ENCODE measurements at regions not wholly inside any gene's neighbourhood (a gene's known extent, or its start where the extent isn't known, plus 50 kb on each side); places are given as distances from the start of the nearest gene placed in this dataset.
"Not testable (repeated sequence)": the region's sequence is repeated elsewhere in the genome, so short reads cannot be mapped to it uniquely, and the experiment has no call there.

DNA sequence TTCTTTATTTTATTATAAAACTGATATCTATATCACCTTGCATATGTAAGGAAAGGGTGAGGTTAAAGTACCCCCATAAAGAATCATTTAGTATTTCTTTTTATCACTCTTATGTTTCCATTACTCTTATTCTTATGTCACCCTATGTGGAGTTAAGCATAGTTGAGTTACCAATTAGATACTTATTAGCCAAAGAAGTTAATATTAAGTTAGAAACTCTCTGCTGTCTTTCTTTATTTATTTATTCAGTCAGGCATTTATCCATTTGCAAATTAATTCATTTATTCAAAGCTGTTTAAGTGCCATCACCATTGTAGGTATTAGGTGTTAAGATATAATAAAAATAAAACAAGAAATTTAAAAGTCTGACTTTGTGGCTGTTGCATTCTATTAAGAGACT, 1279.1 kb upstream of the CITED2 start:
- no peak for DNase-seq (ENCODE audit: low read depth)
- TF ChIP-seq, protein P1, sequence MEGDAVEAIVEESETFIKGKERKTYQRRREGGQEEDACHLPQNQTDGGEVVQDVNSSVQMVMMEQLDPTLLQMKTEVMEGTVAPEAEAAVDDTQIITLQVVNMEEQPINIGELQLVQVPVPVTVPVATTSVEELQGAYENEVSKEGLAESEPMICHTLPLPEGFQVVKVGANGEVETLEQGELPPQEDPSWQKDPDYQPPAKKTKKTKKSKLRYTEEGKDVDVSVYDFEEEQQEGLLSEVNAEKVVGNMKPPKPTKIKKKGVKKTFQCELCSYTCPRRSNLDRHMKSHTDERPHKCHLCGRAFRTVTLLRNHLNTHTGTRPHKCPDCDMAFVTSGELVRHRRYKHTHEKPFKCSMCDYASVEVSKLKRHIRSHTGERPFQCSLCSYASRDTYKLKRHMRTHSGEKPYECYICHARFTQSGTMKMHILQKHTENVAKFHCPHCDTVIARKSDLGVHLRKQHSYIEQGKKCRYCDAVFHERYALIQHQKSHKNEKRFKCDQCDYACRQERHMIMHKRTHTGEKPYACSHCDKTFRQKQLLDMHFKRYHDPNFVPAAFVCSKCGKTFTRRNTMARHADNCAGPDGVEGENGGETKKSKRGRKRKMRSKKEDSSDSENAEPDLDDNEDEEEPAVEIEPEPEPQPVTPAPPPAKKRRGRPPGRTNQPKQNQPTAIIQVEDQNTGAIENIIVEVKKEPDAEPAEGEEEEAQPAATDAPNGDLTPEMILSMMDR (conservative IDR thresholded peaks at IDR 0.05; ENCODE audit: low read depth, low read length), result no peak
- no peak overlapping the region for H3K4me3 ChIP-seq (ENCODE audit: low read length)

DNA sequence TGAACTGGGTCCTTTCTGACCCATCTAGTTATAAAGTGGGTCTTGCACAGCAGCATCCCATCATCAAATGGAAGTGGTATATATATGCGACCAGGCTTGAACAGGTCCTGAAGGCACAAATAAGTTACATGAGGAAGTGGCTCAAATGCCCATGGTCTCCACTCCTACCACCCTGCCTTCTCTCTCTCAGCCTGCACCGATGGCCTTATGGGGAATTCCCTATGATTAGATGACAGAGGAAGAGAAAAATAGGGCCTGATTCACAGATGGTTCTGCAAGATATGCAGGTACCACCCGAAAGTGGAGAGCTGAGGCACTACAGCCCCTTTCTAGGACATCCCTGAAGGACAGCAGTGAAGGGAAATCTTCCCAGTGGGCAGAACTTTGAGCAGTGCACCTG, 1275.1 kb upstream of the CITED2 start:
- not testable (repeated sequence) for DNase-seq (ENCODE audit: low read depth); H3K4me3 ChIP-seq (ENCODE audit: low read length)

DNA sequence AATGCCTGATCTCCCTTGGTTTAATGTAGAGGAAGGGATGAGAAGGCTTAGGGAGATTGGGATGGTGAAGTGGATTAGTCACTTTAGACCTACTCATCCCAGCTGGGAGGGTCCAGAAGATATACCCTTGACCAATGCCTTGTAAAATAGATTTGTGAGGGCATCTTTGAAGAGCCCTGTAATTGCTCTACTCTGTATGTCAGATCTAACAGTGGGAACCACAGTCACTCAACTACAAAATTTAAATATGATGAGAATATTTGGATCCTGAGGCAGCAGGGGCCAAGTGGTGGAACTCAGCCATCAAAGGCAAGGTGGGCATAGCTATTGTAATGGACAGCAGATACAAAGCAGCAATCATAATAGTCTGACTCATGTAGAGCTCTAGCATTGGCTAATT, 1272.9 kb upstream of the CITED2 start:
- DNase-seq (ENCODE audit: low read depth); H3K4me3 ChIP-seq (ENCODE audit: low read length): not testable (repeated sequence)

DNA sequence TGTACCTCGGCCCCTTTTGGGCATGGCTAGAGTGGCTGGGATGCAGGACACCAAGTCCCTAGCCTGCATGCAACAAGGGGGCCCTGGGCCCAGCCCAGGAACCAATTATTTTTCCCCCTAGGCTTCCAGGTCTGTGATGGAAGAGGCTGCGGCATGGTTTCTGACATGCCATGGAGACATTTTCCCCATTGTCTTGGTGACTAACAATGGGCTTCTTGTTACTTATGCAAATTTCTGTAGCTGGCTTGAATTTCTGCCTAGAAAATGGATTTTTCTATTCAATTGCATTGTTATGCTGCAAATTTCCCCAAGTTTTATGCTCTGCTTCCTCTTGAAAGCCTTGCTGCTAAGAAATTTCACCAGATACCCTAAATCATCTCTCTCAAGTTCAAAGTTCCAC, 1269.6 kb upstream of the CITED2 start:
- DNase-seq (ENCODE audit: low read depth), result no peak
- no peak overlapping the region for H3K4me3 ChIP-seq (ENCODE audit: low read length)
- TF ChIP-seq, protein P1 (conservative IDR thresholded peaks at IDR 0.05; ENCODE audit: low read depth, low read length), result no peak

DNA sequence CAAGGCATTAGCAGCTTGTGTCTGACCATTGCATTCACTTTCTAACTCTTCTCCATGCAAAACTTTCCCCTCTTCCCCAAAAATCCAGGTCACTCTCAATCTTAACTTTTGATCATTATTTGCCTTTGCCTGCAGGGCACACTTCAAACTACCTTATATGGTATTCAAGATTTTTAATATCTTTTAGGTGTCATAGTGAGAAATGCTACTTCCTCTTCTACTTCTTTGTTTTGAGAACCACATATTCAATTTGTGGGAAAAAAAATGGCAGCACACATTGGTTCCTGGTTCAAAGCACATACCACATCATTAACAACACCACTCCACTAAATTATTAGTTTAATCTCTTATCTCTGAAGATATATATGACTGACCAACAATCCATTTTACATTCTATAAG, 1267.0 kb upstream of the CITED2 start:
- no peak overlapping the region for H3K4me3 ChIP-seq (ENCODE audit: low read length)
- TF ChIP-seq, protein P1 (conservative IDR thresholded peaks at IDR 0.05; ENCODE audit: low read depth, low read length), result no peak
- no peak for DNase-seq (ENCODE audit: low read depth)

DNA sequence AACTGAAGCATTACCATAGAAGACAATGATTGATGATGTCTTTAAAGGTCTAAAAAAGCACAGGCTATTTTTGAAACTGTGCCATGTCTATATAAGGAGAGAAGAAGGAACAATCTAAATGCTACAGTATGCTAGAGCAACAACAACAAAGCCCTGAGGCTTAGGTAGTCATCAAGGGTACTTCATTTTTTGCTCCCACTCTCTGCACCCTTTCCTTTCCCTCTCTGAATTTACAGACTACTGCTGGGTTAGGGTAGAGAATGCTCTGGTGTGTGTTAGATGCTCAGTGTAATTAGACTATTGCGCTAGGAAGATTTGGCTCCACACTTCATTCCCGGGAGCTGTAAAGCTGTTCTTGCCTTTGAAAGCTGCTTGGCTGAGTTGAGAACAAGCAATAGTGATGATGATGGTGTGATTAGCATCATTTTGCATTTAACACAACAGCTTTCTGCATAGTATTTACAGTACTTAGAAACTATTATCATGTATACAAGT, 1262.5 kb upstream of the CITED2 start:
- DNase-seq (ENCODE audit: low read depth), result no peak
- TF ChIP-seq, protein P1 (conservative IDR thresholded peaks at IDR 0.05; ENCODE audit: low read depth, low read length), result no peak
- H3K4me3 ChIP-seq (ENCODE audit: low read length), result no peak overlapping the region

DNA sequence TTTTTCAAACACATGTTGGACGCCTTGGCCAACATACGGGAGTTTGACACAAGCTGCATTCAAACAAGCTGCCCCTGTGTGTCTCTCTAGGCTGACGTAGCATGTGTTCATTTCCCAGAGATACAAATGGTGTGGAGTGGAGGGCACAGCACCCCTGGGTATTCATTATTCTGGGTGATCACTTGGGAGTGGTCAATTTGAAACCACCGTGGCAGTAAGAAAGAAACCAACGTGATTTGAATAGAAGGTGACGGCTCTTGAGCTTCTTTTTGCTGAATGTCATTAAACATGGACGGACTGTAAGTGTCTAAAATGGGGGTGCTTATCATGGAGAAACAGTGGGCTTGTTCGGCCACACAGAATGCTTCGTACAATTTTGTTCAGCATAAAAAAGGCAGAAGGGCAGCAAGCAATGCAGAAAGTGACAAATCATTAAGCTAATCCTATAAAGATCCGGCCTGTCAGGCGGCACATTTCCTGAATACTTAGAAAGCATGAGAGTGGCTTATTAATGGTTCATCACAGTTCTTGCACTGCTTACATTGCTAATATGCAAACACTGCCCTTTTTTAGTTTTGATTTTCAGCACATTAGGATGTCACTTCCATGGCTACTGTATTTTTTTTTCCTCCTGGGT, 1261.9 kb upstream of the CITED2 start:
- no peak overlapping the region for H3K4me3 ChIP-seq (ENCODE audit: low read length)
- TF ChIP-seq, protein P1 (conservative IDR thresholded peaks at IDR 0.05; ENCODE audit: low read depth, low read length), result no peak
- DNase-seq (ENCODE audit: low read depth), result no peak

DNA sequence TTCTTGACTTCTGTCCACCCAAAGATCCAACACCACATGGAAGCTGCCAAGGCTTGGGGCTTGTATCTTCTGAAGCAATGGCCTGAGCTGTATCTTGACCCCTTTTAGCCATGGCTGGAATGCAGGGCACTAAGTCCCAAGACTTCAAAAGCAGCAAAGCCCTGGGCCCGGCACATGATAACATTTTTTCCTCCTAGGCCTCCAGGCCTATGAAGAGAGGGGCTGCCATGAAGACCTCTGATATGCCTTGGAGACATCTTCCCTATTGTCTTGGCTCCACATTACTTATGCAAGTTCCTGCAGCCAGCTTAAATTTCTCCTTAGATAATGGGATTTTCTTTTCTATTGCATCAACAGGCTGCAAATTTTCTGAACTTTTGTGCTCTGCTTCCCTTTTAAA, 1252.6 kb upstream of the CITED2 start:
- no peak for DNase-seq (ENCODE audit: low read depth)
- TF ChIP-seq, protein P1 (conservative IDR thresholded peaks at IDR 0.05; ENCODE audit: low read depth, low read length), result no peak
- H3K4me3 ChIP-seq (ENCODE audit: low read length), result no peak overlapping the region
